HFFc6 (cell line): ENCODE measurements at regions not wholly inside any gene's neighbourhood (a gene's known extent, or its start where the extent isn't known, plus 50 kb on each side); places are given as distances from the start of the nearest gene placed in this dataset.

Source experiments
- DNase-seq: peaks from one replicate; pipeline ENCODE4 v3.0.0-alpha.2; 2018
- H3K27ac Mint-ChIP-seq: 2 replicates; pipeline ENCODE4 v1.8.0; 2020; ENCODE audit warnings: mild to moderate bottlenecking, mixed read lengths
- H3K27me3 Mint-ChIP-seq: 2 replicates; pipeline ENCODE4 v1.8.0; 2021; ENCODE audit warnings: mild to moderate bottlenecking, moderate library complexity, mixed read lengths; ENCODE audit not compliant: insufficient read depth
- H3K36me3 Mint-ChIP-seq: 2 replicates; pipeline ENCODE4 v1.8.0; 2021; ENCODE audit warnings: low read depth, mixed read lengths
- H3K4me1 Mint-ChIP-seq: 2 replicates; pipeline ENCODE4 v1.8.0; 2020; ENCODE audit warnings: low read depth, mixed read lengths
- H3K4me3 Mint-ChIP-seq: 2 replicates; pipeline ENCODE4 v1.8.0; 2020; ENCODE audit warnings: mild to moderate bottlenecking, moderate library complexity, mixed read lengths
- H3K9me3 Mint-ChIP-seq: 2 replicates; pipeline ENCODE4 v1.8.0; 2020; ENCODE audit warnings: mild to moderate bottlenecking, mixed read lengths
- CTCF ChIP-seq: fragments of 200-600 bp; sonication (generic); IDR thresholded peaks from 2 replicates; pipeline ENCODE4 v1.5.0; 2021; ENCODE audit warnings: antibody characterized with exemption, mild to moderate bottlenecking

GRCh38 chr5:136615251-136616119 lies 250.1 kb upstream of the TRPC7 start:
- DNase-seq: no peak
- H3K4me3 Mint-ChIP-seq: no peak overlapping the region
- H3K9me3 Mint-ChIP-seq: no peaks in the 10 kb centered on the region
- H3K36me3 Mint-ChIP-seq: no peaks in the 10 kb centered on the region
- peaks cover 14% of the 10 kb centered on the region; the same call in 1 of the 2 replicates for H3K4me1 Mint-ChIP-seq
- H3K27ac Mint-ChIP-seq: no peak overlapping the region
- no peaks in the 10 kb centered on the region for H3K27me3 Mint-ChIP-seq
- no peak for TF ChIP-seq CTCF

GRCh38 chr5:136613230-136613629 lies 247.9 kb upstream of the TRPC7 start:
- Mint-ChIP-seq H3K27me3 (no peaks in the 10 kb centered on the region), H3K4me3 (no peak overlapping the region), H3K9me3 (no peaks in the 10 kb centered on the region), H3K4me1 (peaks cover 14% of the 10 kb centered on the region; the same call in 1 of the 2 replicates), H3K36me3 (no peaks in the 10 kb centered on the region), H3K27ac (no peak overlapping the region)
- DNase-seq: no peak
- TF ChIP-seq CTCF: no peak

- Mint-ChIP-seq H3K4me1 (no peaks in the 10 kb centered on the region), H3K4me3 (no peak overlapping the region), H3K9me3 (peaks cover 7% of the 10 kb centered on the region), H3K27ac (no peak overlapping the region), H3K27me3 (no peaks in the 10 kb centered on the region; the same call in none of the 2 replicates), H3K36me3 (no peaks in the 10 kb centered on the region; the same call in none of the 2 replicates)
- TF ChIP-seq CTCF: no peak
- no peak for DNase-seq
Measured at GRCh38 chr5:136605638-136606037, 240.3 kb upstream of the TRPC7 start.

- TF ChIP-seq CTCF: no peak
- Mint-ChIP-seq H3K27ac (no peak overlapping the region), H3K9me3 (peaks cover 8% of the 10 kb centered on the region), H3K4me1 (no peaks in the 10 kb centered on the region; the same call in 1 of the 2 replicates), H3K36me3 (no peaks in the 10 kb centered on the region; the same call in none of the 2 replicates), H3K27me3 (peaks cover 5% of the 10 kb centered on the region), H3K4me3 (no peak overlapping the region)
- no peak for DNase-seq
Measured at GRCh38 chr5:136600306-136600705, 235.0 kb upstream of the TRPC7 start.

GRCh38 chr5:136598802-136599404 lies 233.6 kb upstream of the TRPC7 start:
- Mint-ChIP-seq H3K4me1 (no peaks in the 10 kb centered on the region; the same call in 1 of the 2 replicates), H3K27me3 (peaks cover 5% of the 10 kb centered on the region), H3K36me3 (no peaks in the 10 kb centered on the region; the same call in none of the 2 replicates), H3K9me3 (peaks cover 8% of the 10 kb centered on the region), H3K4me3 (no peak overlapping the region), H3K27ac (no peak overlapping the region)
- no peak for DNase-seq
- no peak for TF ChIP-seq CTCF
